HG03432 (cell line): ENCODE measurements at regions not wholly inside any gene's neighbourhood (a gene's known extent, or its start where the extent isn't known, plus 50 kb on each side); places are given as distances from the start of the nearest gene placed in this dataset.

Experiments
- ATAC-seq: cut with Tn5 transposase; IDR thresholded peaks from one replicate; pipeline ENCODE4 v1.9.1; 2021; ENCODE audit warnings: mild to moderate bottlenecking, moderate library complexity; ENCODE audit not compliant: unreplicated experiment

DNA sequence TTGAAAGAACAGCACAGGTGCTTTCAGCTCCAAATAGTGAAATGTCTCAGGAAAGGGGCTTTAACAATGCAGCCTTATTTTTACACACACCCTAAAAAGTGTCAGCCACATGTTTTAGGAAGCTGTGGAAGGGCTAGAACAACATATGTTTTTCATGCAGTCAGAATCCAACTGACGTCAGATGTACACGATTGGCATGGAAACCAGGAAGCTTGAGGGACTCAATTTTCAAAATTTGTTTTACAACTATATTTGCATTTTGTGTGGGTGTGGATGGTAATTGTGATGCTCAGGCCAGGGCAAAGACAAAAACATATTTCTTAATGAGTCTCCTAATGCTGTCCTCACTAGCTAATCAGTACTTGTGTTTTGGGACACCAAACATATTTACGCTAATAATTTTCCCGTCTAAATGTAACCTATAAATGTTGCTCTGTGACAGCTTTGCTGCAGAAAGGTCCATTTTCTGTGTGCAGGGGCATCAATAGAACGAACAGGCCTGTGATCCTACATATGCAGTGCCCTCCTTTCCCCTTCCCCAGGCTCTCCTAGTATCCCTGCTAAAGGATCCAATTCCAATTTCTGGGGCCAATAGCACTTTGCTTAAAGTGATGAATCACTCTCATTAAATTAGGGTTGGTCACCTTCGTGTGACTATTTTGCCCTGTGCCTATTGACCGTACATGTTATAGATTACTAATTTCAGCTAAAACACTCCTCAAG lies 434.0 kb upstream of the CDH5 start:
- no peak for ATAC-seq

DNA sequence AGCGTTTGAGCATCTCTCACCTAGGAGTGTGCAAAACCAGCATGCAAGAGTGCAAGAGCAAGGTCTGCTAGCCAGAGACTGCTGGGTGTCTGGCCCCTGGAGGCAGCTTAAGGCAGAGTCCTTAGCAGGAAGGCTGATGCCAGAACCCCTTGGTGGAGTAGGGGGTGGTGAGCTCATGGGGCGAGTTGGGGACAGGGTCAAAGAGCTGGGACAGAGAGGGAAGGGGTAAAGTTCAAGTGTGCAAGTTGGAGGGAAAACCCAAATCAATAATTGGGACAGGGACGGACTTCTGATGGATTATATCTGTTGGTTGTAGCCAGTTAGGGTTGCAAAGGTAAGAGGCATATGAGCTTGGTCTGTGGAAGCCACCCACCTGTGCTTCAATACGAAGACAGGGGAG lies 443.6 kb upstream of the CDH5 start:
- ATAC-seq = no peak

DNA sequence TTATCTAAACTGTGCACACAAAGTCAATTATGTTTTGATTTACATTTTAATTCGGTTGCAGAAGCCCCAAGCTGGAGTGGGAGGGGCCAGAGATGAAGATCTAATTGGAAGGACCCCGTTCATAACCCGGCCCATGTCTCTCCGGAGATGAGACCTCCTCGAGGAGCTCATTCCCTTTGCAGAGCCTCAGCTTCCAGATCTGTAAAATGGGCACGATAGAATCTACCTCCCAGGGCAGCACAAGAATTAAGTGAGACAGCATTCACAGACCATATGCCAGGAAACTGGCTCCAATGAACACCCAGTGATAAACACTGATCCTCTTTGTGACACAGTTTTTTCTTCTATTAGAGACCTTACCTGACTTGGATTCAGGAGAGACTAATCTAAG lies 446.5 kb upstream of the CDH5 start:
- no peak for ATAC-seq

DNA sequence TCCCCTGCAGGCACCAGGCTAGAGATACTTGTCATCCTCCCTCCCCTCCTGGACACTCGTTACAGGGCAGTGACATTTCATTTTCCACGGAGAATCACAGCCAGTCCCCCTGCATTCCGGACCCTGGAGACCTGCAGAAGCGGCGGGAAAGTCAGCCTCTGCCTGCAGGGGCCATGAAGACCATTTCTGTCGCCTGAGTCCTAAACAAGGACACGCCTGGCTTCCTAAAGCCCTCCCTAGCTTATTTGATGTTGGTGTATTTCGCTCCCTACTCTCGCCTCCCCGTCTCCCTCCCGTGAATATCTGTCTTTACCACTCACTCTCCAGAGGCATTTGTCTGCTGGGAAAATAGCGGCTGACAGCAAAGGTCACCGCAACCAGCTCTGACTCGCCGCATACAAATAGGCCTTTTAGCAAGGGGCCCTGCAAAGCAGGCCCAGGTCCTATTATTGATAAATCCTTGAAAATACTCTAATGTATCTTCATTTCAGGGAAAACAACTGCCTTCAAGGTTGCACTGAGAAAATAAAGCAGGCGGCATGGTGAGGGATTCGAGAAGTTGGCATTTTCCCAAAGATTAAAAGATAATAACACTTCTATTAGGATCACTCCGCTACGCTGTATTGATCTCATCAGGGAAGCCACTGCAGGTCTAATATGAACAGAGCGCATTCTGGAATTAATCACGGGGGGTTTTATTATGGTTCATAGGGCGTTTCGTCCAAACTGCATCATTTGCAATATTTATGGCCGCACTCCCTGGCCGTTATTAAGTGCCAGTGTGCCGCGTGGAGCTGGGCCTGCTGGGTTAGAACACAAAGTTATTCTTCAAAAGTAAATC lies 447.1 kb upstream of the CDH5 start:
- ATAC-seq = no peak

DNA sequence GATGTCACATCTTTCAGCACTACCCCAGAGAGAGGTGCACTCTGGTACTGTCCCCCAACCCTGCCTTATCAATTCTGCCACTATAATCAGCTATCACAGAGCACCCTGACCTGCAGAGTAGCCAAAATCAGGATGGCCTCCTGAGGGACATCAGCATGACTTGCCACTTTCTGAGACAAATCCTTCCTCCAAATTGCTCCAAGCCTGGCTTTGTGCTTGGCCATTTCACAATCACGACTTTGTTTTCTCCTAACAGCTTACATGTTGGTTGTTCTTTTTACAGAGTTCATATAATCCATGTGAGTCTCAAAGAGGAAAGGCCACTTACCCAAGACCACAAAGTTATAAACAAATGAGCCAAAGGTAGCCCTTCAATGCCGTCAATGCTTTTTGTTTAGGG lies 449.0 kb upstream of the CDH5 start:
- no peak for ATAC-seq

DNA sequence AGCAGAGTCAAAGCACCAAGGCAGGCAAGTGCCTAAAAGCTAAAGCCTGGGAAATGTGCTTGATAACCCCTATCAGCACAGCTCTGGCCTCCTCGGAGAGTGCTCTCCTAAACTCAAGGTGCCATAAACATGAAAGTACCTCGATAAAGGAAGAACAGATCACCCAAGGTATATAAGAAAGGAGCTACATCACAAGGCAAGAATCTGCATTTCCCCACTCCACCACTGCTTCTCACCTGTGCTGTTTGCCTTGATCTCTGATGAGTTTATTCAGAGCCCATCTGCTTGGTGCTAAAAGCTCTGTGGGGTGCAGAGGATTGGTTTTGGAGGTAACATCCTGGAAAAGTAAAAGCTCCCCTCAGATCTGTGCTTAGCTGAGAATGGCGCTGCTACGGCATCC lies 449.5 kb upstream of the CDH5 start:
- ATAC-seq = no peak

DNA sequence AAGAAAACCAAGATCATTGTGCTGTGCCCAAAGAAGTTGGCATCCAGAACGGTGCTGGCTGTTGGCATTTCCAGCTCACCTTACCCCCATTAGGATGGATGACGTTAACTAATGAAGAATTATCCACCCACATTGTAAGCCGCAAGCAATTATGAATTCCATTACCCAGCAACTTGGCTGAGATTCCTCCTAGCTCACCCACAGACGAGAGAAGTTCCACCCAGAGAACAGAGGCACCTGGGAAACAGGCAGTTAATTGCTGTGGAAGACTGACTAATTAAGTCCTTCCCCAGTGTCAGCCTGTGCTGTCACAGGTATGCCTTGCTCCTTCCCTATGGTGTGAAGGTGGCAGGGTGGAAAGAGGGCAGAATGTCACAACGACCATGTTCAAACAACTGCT lies 456.2 kb upstream of the CDH5 start:
- ATAC-seq = no peak

- no peak for ATAC-seq
Observed at GRCh38 chr16:65909310-65910050, 457.0 kb upstream of the CDH5 start.

DNA sequence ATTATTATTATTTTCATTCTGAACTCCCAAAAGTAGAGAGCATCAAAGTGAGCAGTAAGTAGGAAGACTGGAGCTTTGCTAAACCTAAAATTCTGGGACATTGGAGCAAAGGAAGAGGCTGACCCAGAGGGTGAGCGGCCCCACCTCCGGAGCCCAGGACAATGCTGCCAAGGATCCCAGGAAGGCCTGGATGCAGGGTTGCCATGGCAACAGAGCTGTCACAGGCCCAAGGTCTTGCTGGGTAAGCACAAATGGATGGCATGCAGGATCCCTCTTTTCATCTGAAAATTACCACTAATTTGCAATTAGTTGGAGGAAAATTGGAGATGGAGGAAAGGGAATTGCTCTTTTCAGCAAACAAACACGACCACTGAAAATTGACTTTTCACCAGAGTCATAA lies 457.9 kb upstream of the CDH5 start:
- ATAC-seq = no peak

DNA sequence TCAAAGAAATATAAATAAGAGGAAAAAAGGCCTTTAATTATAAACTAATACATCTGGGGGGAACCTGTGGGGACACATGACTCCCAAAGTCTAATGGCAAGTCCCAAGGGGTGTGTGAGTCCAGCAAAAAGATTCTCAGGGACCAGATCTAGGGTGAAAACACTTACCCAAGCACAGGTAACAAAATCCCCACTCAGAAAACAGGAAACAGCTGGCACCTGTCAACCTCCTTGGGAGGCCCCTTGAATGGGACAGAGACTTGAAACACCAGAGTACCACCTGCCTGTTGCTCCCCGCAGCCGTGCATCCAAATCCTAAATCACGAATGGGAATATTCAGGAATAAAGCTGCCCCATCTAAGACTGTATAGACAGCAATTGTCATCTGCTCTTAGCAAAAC lies 461.2 kb upstream of the CDH5 start:
- ATAC-seq = no peak

DNA sequence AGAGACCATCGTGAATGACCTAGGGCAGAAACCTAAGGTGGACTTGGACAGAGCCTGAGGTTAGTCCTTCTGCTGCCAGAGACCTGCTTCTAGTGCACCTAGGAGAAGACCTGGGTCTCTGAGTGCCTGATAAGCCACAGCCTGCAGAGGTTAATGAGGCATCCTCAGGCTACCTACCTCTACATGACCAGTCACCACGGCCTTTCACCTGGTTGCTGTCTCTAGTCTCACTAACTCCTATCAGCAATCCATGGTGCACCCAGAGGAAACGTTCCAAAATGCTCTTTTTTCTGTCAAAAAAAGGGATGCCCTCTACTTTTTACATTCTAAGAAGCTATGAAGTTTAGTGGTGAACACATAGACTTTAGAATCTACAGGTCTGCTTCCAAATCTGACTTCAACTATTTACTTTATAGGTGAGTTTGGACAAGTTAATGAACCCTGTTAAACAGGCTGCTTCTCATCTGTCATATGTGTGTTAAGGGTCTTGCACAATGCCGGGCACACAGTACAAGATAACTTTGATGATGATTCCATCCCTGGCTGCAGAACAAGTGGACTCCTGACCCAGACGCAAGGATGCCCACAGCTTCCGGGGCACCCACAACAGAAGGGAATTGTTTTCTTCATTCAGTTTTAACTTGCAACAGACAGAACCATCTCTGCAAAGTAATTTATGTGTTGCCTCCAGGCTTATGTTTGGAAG lies 469.9 kb upstream of the CDH5 start:
- no peak for ATAC-seq

- ATAC-seq = no peak
Observed at GRCh38 chr16:65895906-65896305, 470.6 kb upstream of the CDH5 start.

- ATAC-seq = no peak
Observed at GRCh38 chr16:65895486-65895885, 471.0 kb upstream of the CDH5 start.

DNA sequence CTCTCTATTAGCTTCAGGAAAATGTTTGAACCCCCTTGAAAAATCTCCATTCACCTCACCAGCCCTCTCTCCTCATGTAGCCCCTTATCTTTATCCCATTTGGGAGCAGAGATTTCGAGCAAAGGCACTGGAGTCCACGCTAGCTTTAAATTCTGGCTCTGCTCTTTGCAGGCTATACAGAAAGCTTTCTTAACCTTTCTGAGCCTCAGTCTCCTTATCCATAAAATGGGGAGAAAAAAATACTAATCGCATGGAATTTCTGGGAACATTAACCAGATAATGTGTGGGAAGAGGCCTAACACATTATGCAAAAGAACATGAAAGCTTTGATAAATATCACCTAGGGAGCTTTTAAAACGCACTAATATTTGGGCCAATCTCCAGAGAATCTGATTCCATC lies 476.3 kb upstream of the CDH5 start:
- no peak for ATAC-seq

GRCh38 chr16:65889533-65889966 lies 476.9 kb upstream of the CDH5 start:
- ATAC-seq = no peak

- ATAC-seq = no peak
Observed at GRCh38 chr16:65888201-65888600, 478.3 kb upstream of the CDH5 start.

DNA sequence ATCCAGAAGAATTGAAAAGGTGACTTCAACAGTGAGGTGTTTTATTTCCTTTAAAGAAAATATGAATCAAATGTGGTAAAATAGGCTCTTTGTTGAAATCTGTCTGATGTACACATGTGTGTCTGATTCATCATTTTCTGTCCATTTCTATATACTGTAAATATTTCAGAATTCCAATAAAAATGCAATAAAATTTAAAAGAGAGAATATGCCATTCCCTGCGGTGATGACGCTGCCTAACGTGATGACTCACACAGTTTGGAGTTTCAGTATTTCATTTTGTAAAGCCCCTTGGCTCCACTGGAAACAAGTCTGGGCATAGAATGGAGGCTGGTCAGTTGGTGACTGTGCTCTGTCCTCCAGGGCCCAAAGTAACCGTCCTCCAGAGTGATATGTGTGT lies 482.5 kb upstream of the CDH5 start:
- ATAC-seq = no peak

- no peak for ATAC-seq
Observed at GRCh38 chr16:65878347-65878746, 488.1 kb upstream of the CDH5 start.

DNA sequence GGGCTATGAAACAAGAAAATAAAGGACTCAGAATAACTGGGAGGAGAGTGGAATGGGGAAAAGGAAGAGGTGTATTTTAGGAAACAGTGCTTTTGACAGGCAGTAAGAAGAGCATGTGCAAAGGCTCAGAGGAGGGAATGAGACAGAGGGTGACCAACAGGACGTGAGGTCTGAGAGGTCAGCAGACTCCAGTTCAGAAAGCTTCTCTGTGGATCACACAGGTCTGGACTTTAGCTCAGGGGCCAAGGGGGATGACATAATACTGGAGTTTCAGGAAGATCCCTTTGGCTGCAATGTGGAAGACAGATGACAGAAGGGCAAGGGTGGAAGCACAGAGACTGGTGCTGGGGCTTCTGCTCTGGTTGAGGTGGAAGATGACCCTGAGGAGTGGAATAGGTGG lies 489.9 kb upstream of the CDH5 start:
- ATAC-seq = no peak

DNA sequence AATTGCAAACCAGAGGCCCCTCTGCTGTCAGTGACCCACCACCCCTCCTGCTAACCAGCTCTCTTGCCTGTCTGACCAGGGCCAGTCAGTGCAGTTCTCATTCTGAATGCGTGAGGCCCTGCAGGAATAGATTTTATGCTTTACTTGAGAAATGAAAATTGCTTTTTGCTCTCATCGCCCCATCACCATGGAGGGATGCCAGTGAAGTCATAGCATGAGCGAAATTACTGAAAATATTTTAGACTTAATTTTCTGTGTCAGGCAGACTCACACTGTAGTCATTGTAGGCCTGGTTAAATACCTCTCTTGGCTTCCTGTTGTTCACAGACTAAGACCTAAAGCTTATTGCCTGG lies 490.5 kb upstream of the CDH5 start:
- no peak for ATAC-seq

DNA sequence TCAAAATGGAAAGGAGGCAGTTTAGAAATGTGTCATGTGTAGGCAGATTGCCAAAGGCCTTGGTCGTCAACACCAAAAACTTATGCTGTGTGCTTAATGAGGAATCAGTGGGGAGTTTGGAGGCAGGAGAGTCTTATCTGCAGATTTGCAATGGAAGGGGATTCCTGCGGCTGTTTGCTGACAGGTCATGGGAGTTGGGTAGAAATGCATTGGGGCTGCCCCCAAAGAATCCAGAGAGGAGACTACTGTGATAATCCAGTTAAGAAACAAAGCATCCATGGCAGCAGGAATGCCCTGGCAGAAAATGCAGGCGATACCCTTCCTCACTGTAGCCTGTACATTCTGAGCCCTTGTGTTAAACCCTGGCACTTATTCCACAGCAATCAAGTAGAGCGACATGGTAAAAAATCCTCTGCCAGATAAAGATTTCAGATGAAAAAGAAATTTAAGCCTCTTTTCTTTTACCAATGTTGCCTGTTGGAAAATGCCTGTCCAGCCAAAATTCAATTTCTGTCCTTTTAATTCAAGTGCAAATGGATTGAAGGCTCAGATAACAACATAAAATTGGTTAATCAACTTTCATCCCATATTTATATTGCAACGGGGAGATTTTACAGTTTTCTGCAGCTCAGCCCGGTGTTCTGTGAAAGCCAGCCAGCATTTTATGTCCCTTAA lies 491.0 kb upstream of the CDH5 start:
- no peak for ATAC-seq
